ENCODE measurements at regions not wholly inside any gene's neighbourhood (a gene's known extent, or its start where the extent isn't known, plus 50 kb on each side); places are given as distances from the start of the nearest gene placed in this dataset.

- no peak for TF ChIP-seq POLR2A (IDR thresholded peaks at IDR 0.05)
- TF ChIP-seq, protein P1, sequence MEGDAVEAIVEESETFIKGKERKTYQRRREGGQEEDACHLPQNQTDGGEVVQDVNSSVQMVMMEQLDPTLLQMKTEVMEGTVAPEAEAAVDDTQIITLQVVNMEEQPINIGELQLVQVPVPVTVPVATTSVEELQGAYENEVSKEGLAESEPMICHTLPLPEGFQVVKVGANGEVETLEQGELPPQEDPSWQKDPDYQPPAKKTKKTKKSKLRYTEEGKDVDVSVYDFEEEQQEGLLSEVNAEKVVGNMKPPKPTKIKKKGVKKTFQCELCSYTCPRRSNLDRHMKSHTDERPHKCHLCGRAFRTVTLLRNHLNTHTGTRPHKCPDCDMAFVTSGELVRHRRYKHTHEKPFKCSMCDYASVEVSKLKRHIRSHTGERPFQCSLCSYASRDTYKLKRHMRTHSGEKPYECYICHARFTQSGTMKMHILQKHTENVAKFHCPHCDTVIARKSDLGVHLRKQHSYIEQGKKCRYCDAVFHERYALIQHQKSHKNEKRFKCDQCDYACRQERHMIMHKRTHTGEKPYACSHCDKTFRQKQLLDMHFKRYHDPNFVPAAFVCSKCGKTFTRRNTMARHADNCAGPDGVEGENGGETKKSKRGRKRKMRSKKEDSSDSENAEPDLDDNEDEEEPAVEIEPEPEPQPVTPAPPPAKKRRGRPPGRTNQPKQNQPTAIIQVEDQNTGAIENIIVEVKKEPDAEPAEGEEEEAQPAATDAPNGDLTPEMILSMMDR (IDR thresholded peaks at IDR 0.05 in 4 of 5, conservative IDR thresholded peaks at IDR 0.05 in 1 of 5) = no peak
These were observed 176.8 kb downstream of the KIF26A start for GRCh38 chr14:104315169-104315568.
